ENCODE measurements at regions not wholly inside any gene's neighbourhood (a gene's known extent, or its start where the extent isn't known, plus 50 kb on each side); places are given as distances from the start of the nearest gene placed in this dataset.
A peak's percentile ranks its signal among the peaks of the same experiment; 100 is the strongest.
"Not testable (repeated sequence)": the region's sequence is repeated elsewhere in the genome, so short reads cannot be mapped to it uniquely, and the experiment has no call there.

DNA sequence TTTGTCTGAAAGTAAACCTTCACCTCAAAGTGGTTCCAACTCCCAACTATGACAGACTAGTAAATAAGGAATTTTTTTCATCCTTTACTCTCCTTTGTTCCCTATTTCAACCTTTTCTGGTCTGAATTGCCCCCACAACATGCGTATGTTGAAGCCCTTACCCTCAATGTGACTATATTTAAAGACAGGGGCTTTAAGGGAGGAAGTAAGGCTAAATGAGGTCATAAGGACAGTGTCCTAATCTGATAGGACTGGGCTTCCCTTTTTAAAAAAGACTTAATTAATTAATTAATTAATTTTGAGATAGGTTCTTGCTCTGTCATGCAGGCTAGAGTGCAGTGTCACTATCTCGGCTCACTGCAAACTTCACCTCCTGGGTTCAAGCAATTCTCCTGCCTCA is 86.3 kb downstream of the VCPKMT start:
- Histone ChIP-seq H3K4me3 (ENCODE audit: control insufficient read depth in 1 of 2, extremely low read depth in 1 of 2, low read length in 1 of 2) (no peak overlapping the region), H3K9me3 (no peaks in the 10 kb centered on the region), H3K27me3 (replicated peaks in 1 of 2; ENCODE audit: control insufficient read depth in 2 of 2, extremely low read depth in 1 of 2, insufficient read depth in 2 of 2, low read length in 1 of 2) (no peaks in the 10 kb centered on the region), H3K36me3 (ENCODE audit: control insufficient read depth in 2 of 2, extremely low read depth in 1 of 2, insufficient read depth in 1 of 2, low read length in 1 of 2) (peaks cover 0 to 3% of the 10 kb centered on the region in 2 donors), H3K27ac (ENCODE audit: low read length) (no peak overlapping the region), H3K4me1 (ENCODE audit: control insufficient read depth in 1 of 2, extremely low read depth in 1 of 2, insufficient read depth in 2 of 2, low read length in 2 of 2) (no peaks in the 10 kb centered on the region)
- H3K27ac Mint-ChIP-seq: no peak overlapping the region
- ATAC-seq (replicated peaks in 1 of 4): no peak
- H3K27me3 Mint-ChIP-seq: no peaks in the 10 kb centered on the region
- no peak overlapping the region for H3K4me3 Mint-ChIP-seq
- ChIA-PET CTCF (interaction anchor here in 1 of 2 donors (0.5 kb wide), 1 partner anchor 384 kb away, joined by 3 read pairs; no protein-coding TSS in a partner anchor), POLR2A (interaction anchor here in 1 of 2 donors (0.6 kb wide), 1 partner anchor 167 kb away, joined by 4 read pairs; no protein-coding TSS in a partner anchor)
- H3K4me1 Mint-ChIP-seq: peaks cover 4 to 7% (median 6%) of the 10 kb centered on the region in 3 donors
- peaks cover 7 to 9% (median 7%) of the 10 kb centered on the region in 3 donors for H3K9me3 Mint-ChIP-seq
- peaks cover 53% of the 10 kb centered on the region for H3K36me3 Mint-ChIP-seq
- no peak for DNase-seq
- WGBS (ENCODE audit: insufficient coverage): 80% methylated on average over 1 of the region's 2 CpGs

DNA sequence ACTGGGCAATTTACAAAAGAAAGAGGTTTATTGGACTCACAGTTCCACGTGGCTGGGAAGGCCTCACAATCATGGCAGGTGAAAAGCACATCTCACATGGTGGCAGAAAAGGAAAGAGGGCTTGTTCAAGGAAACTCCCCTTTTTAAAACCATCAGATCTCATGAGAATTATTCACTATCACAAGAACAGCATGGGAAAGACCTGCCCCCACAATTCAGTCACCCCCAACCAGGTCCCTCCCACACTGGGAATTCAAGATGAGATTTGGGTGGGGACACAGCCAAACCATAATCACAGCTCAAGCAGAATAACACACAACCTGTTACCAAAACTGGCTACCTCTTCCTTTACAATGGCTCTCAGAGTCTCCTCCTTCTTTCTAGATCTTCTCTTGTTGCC is 85.5 kb downstream of the VCPKMT start:
- H3K4me3 Mint-ChIP-seq; H3K27me3 Mint-ChIP-seq; H3K9me3 Mint-ChIP-seq; H3K36me3 ChIP-seq (ENCODE audit: control insufficient read depth in 2 of 2, extremely low read depth in 1 of 2, insufficient read depth in 1 of 2, low read length in 1 of 2); H3K4me1 ChIP-seq (ENCODE audit: control insufficient read depth in 1 of 2, extremely low read depth in 1 of 2, insufficient read depth in 2 of 2, low read length in 2 of 2); H3K9me3 ChIP-seq; H3K27ac ChIP-seq (ENCODE audit: low read length); DNase-seq; H3K27me3 ChIP-seq (replicated peaks in 1 of 2; ENCODE audit: control insufficient read depth in 2 of 2, extremely low read depth in 1 of 2, insufficient read depth in 2 of 2, low read length in 1 of 2); CTCF ChIA-PET; POLR2A ChIA-PET; H3K4me3 ChIP-seq (ENCODE audit: control insufficient read depth in 1 of 2, extremely low read depth in 1 of 2, low read length in 1 of 2); H3K4me1 Mint-ChIP-seq; ATAC-seq (replicated peaks in 1 of 4): not testable (repeated sequence)
- Mint-ChIP-seq H3K27ac (peak overlapping the region in 1 of 2 donors; percentile 53), H3K36me3 (peaks cover 44% of the 10 kb centered on the region)
- WGBS (ENCODE audit: insufficient coverage): no CpG with 5 or more reads among the region's 1 CpG

DNA sequence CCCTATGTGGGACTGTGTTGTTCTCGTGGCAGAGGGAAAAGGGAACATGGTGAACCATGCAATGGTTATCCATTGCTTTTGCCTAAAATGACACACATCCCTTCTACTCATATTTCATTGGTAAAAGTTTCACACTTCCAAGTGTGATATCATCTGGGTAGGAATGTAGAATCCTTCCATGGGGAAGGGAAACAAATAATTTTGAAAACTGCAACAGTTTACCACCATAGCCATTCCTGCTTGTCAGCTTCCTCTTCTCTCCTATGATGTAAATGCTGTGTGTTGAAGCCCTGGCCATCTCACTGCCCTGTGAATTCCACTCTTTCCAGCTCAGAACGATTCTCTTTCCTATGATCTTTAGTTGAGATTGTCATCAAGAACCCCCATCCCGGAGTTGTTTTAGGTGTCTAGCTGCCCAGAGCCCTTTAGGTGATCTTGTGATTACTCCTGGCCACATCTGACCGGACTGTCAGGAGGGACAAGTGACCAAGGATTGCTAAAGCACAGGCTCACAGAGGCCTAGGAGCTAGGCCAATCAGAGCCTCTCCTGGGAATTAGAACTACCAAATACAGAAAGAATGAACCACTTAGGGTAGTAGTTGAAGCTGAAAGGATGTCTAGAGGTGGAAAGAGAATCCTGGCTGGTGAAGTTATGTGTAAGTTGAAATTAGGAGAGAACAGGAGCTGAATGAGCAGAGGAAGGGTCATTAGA is 84.6 kb downstream of the VCPKMT start:
- Mint-ChIP-seq H3K9me3 (no peaks in the 10 kb centered on the region), H3K27ac (no peak overlapping the region), H3K27me3 (no peaks in the 10 kb centered on the region), H3K4me3 (no peak overlapping the region), H3K4me1 (peaks cover 4 to 7% (median 6%) of the 10 kb centered on the region in 3 donors), H3K36me3 (peaks cover 49% of the 10 kb centered on the region)
- H3K4me3 ChIP-seq (ENCODE audit: control insufficient read depth in 1 of 2, extremely low read depth in 1 of 2, low read length in 1 of 2): no peak overlapping the region
- H3K9me3 ChIP-seq: no peaks in the 10 kb centered on the region
- H3K27ac ChIP-seq (ENCODE audit: low read length): no peak overlapping the region
- no peaks in the 10 kb centered on the region for H3K27me3 ChIP-seq (replicated peaks in 1 of 2; ENCODE audit: control insufficient read depth in 2 of 2, extremely low read depth in 1 of 2, insufficient read depth in 2 of 2, low read length in 1 of 2)
- no peak for DNase-seq
- H3K36me3 ChIP-seq (ENCODE audit: control insufficient read depth in 2 of 2, extremely low read depth in 1 of 2, insufficient read depth in 1 of 2, low read length in 1 of 2): peaks cover 0 to 3% of the 10 kb centered on the region in 2 donors
- WGBS (ENCODE audit: insufficient coverage): 100% methylated on average over 1 of the region's 4 CpGs
- no peaks in the 10 kb centered on the region for H3K4me1 ChIP-seq (ENCODE audit: control insufficient read depth in 1 of 2, extremely low read depth in 1 of 2, insufficient read depth in 2 of 2, low read length in 2 of 2)
- no peak for ATAC-seq (replicated peaks in 1 of 4)
- CTCF ChIA-PET: no interaction called here
- POLR2A ChIA-PET: no interaction called here

DNA sequence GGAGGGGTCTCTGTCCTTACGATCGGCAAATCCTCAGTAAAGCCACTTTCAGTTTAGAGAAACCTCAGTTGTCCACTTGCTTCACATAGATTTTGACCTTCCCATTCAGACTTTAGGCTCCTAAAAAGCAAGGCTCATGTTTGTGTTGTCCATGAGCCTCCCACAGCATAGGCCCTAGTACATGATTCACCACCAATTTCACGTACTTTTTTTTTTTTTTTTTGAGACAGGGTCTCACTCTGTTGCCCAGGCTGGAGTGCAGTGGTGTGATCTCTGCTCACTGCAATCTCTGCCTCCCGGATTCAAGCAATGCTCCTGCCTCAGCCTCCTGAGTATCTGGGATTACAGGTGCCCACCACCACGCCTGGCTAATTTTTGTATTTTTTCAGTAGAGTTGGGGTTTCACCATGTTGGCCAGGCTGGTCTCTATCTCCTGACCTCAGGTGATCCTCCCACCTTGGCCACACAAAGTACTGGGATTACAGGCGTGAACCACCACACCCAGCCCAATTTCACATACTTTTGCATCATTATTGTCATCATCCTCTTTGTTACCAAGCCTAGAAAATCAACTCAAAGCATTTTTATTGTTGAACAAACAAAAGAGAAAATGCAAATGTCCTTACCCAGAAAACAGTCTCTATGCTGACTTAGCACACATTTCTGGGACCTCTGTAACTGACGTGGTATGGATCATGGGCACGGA is 83.8 kb downstream of the VCPKMT start:
- H3K27ac ChIP-seq (ENCODE audit: low read length); H3K36me3 ChIP-seq (ENCODE audit: control insufficient read depth in 2 of 2, extremely low read depth in 1 of 2, insufficient read depth in 1 of 2, low read length in 1 of 2); H3K4me3 Mint-ChIP-seq; DNase-seq; ATAC-seq (replicated peaks in 1 of 4); H3K4me3 ChIP-seq (ENCODE audit: control insufficient read depth in 1 of 2, extremely low read depth in 1 of 2, low read length in 1 of 2); H3K27me3 ChIP-seq (replicated peaks in 1 of 2; ENCODE audit: control insufficient read depth in 2 of 2, extremely low read depth in 1 of 2, insufficient read depth in 2 of 2, low read length in 1 of 2); H3K27ac Mint-ChIP-seq; H3K27me3 Mint-ChIP-seq; H3K9me3 Mint-ChIP-seq; POLR2A ChIA-PET; H3K4me1 ChIP-seq (ENCODE audit: control insufficient read depth in 1 of 2, extremely low read depth in 1 of 2, insufficient read depth in 2 of 2, low read length in 2 of 2); H3K9me3 ChIP-seq: not testable (repeated sequence)
- 93% methylated on average over 6 of the region's 8 CpGs for WGBS (ENCODE audit: insufficient coverage)
- Mint-ChIP-seq H3K4me1 (peaks cover 6 to 10% (median 7%) of the 10 kb centered on the region in 3 donors), H3K36me3 (peaks cover 49% of the 10 kb centered on the region)
- CTCF ChIA-PET: interaction anchor here in 1 of 2 donors (0.7 kb wide), 1 partner anchor 434 kb away, joined by 11 read pairs; no protein-coding TSS in a partner anchor

DNA sequence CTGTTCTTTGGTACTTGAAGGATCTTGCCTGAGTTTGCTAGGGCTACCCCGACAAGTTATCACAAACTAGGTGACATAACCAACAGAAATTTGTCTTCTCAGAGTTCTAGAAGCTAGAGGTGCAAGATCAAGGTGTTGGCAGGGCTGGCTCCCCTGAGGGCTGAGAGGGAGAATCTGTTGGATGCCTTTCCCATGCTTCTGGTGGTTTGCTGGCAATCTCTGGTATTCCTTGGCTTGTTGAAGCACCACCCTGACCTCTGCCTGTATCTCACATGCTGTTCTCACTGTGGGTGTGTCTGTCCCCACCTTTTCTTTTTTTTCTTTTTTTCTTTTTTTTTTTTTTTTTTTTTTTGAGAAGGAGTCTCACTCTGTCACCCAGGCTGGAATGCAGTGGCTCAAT is 81.2 kb downstream of the VCPKMT start:
- Mint-ChIP-seq H3K27me3 (no peaks in the 10 kb centered on the region), H3K4me1 (peaks cover 27 to 36% (median 32%) of the 10 kb centered on the region in 3 donors), H3K27ac (no peak overlapping the region), H3K4me3 (no peak overlapping the region), H3K9me3 (no peaks in the 10 kb centered on the region), H3K36me3 (peaks cover 45% of the 10 kb centered on the region)
- Histone ChIP-seq H3K27me3 (replicated peaks in 1 of 2; ENCODE audit: control insufficient read depth in 2 of 2, extremely low read depth in 1 of 2, insufficient read depth in 2 of 2, low read length in 1 of 2) (no peaks in the 10 kb centered on the region), H3K27ac (ENCODE audit: low read length) (no peak overlapping the region), H3K4me3 (ENCODE audit: control insufficient read depth in 1 of 2, extremely low read depth in 1 of 2, low read length in 1 of 2) (no peak overlapping the region), H3K4me1 (ENCODE audit: control insufficient read depth in 1 of 2, extremely low read depth in 1 of 2, insufficient read depth in 2 of 2, low read length in 2 of 2) (peaks cover 4 to 25% of the 10 kb centered on the region in 2 experiments), H3K9me3 (no peaks in the 10 kb centered on the region), H3K36me3 (ENCODE audit: control insufficient read depth in 2 of 2, extremely low read depth in 1 of 2, insufficient read depth in 1 of 2, low read length in 1 of 2) (peaks cover 0 to 3% of the 10 kb centered on the region in 2 donors)
- ATAC-seq (replicated peaks in 1 of 4) (no peak), DNase-seq (no peak)
- ChIA-PET POLR2A (interaction anchor here in 1 of 2 donors (0.7 to 0.9 kb wide), 2 partner anchors 19 to 61 kb away, joined by 3 to 5 read pairs; no protein-coding TSS in a partner anchor), CTCF (no interaction called here)
- no CpG with 5 or more reads among the region's 1 CpG for WGBS (ENCODE audit: insufficient coverage)

DNA sequence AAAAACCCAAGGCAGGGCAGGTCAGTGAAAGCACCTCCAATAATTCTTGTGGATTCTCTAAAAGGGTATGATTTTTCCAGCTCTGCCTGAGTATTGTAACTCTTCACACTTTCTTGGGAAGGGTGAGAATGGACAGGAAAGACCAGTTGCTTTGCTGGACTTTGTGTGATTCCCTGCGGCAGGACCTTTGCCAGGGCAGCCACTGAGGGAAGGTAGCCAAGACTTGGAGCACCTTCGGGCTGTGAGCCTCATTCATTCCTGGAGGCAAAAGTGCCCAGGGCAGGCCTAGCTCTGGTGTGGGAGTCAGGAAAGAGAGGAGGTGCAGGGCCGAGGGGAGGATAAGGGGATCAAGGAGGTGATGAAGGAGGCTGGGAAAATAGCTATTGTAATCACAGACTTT is 80.2 kb downstream of the VCPKMT start:
- WGBS (ENCODE audit: insufficient coverage): 100% methylated on average over 2 of the region's 3 CpGs
- no peak overlapping the region for H3K27ac ChIP-seq (ENCODE audit: low read length)
- no peaks in the 10 kb centered on the region for H3K27me3 ChIP-seq (replicated peaks in 1 of 2; ENCODE audit: control insufficient read depth in 2 of 2, extremely low read depth in 1 of 2, insufficient read depth in 2 of 2, low read length in 1 of 2)
- peaks cover 36% of the 10 kb centered on the region for H3K36me3 Mint-ChIP-seq
- no peaks in the 10 kb centered on the region for H3K9me3 ChIP-seq
- peaks cover 14 to 35% of the 10 kb centered on the region in 2 experiments for H3K4me1 ChIP-seq (ENCODE audit: control insufficient read depth in 1 of 2, extremely low read depth in 1 of 2, insufficient read depth in 2 of 2, low read length in 2 of 2)
- no peak overlapping the region for H3K4me3 ChIP-seq (ENCODE audit: control insufficient read depth in 1 of 2, extremely low read depth in 1 of 2, low read length in 1 of 2)
- ChIA-PET POLR2A (interaction anchor here in 1 of 2 donors (0.5 to 0.6 kb wide), 2 partner anchors 430 to 434 kb away, joined by 3 to 4 read pairs; no protein-coding TSS in a partner anchor), CTCF (no interaction called here)
- peaks cover 37 to 46% (median 42%) of the 10 kb centered on the region in 3 donors for H3K4me1 Mint-ChIP-seq
- H3K27ac Mint-ChIP-seq: no peak overlapping the region
- H3K4me3 Mint-ChIP-seq: no peak overlapping the region
- ATAC-seq (replicated peaks in 1 of 4) (no peak), DNase-seq (no peak)
- no peaks in the 10 kb centered on the region for H3K9me3 Mint-ChIP-seq
- no peaks in the 10 kb centered on the region for H3K27me3 Mint-ChIP-seq
- H3K36me3 ChIP-seq (ENCODE audit: control insufficient read depth in 2 of 2, extremely low read depth in 1 of 2, insufficient read depth in 1 of 2, low read length in 1 of 2): peaks cover 0 to 3% of the 10 kb centered on the region in 2 donors
